T-helper 1 cell treated with Interleukin-12 subunit alpha and Interleukin-12 subunit beta and Interleukin-4 antibody, amounts not matched to agents 30 ng/mL and 1 ng/mL, for 36 hours (primary cell): ENCODE measurements at regions not wholly inside any gene's neighbourhood (a gene's known extent, or its start where the extent isn't known, plus 50 kb on each side); places are given as distances from the start of the nearest gene placed in this dataset.
"Not testable (repeated sequence)": the region's sequence is repeated elsewhere in the genome, so short reads cannot be mapped to it uniquely, and the experiment has no call there.

Experiments
- intact Hi-C: fragments of 100-400 bp; cut with micrococcal nuclease; formaldehyde crosslinking; loops from one replicate; pipeline ENCODE4 v1.15.1; 2024

DNA sequence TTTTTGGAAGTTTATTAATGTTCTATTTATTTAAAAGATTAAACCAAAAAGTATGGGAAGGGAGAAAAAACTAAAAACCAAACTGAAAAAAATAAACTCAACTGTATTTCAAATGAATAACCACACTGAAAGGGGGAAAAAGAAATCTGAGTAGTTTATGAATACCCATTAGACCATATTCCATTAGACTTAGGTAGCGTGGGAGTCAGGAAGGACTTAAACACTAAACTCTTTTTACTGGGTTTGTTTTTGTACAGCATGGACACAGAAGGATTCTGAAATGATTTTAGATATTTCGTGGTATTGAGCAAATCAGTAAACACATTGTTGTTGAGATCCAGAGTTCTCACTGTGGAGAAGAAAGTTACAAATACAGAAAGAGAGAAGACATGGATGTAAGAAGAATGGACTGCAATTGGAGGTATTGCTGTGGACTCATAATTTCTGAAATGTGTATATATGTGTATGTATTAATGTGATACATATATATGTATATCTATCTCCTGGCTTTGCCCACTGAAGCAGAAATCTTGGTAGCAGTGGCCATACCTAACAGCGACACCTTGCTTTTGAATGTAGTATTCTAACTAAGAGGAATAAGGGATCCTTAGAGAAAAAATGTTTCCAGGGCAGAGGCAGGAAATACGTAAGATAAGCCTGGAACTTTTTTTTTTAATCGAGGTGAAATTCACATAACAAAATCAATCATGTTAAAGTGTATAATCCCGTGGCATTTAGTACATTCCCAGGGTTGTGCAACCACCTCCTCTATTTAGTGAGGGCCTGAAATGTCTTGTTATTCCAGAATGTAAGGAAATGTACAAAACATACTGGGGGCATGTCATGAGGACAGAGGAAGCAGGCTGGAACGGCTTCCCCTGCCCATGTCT is 228.8 kb downstream of the SMARCA2 start:
- intact Hi-C loops, result loop anchor here (2.0 kb wide), 1 partner anchor 227 kb away; no protein-coding TSS in a partner anchor

DNA sequence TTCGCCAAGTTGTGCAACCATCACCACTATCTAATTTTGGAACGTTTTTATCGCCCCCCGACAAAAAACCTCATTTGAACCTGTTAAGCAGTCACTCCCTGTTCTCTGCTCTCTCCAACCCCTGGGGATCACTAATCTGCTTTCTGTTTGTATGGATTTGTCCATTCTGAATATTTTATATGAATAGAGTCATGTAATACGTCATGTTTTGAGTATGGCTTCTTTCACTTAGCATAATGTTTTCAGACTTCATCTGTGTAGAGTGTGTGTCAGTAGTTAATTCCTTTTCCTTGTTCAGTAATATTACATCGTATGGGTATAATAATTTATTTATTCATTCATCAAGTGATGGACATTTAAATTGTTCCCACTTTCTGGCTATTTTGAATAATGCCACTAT is 232.2 kb downstream of the SMARCA2 start:
- intact Hi-C loops, result no loop called here

DNA sequence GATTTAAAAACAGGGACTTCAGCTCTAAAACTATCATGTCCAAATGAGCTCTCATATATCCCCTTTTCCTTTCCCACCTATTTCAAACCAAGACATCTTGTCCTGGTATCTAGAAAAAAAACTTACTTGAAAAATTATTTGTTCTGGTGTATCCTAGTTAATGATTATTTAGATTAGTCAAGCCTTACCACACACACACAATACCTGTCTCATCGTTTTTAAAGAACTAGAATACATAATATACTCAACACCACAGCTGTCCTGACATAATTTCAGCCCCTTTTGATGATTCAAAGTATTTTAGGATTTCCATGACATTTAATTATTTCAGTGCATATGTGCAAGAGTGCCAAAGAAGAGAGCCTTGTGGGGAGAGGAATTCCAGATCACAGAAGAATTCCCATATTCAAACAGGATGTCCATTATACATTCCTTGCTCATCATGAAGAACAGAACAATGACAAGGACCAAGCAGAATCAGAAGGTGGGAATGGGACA is 233.7 kb downstream of the SMARCA2 start:
- intact Hi-C loops, result no loop called here

DNA sequence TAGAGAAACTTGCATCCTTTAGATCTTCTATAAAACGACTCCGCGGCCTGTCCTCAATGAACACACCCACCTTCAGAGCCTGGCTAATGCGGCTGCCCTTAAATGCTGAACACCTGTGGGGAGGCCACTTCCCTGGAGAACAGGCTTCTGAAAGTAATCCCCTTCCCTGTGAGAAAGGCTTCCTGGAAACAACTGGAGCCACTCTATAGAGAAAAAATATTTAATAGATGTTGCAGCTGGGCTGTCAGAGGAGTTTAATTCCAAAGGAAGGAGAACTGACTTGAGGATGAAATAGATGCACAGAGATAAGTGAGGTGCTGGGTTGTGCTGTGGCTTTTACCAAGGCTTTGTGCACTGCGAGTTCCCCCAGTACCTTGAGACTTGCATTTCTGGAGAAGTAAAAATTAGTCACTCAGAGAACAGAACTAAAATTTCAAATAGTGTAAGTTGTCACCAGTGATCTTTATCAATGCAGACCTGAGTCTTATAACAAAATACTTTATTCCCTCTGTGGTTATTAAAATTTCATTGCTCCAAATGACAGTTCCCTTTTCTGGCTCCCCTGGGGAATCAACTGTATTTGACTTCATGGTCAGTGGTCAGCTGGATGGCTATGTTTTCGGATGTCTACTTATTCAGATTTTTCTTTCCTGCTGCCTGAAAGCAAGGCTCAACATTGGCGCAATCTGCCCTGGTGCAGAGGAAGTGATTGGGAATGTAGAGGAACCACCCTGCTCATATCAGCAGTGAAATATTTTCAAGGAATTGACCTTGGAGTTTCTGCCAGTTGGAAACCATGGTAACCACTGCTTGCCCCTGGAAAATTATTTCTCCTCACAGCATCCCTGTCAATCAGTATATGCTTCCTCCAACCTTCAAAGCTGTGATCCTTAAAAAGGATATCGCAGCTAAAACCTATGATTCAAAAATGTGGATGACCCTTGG is 238.8 kb downstream of the SMARCA2 start:
- intact Hi-C loops, result no loop called here

DNA sequence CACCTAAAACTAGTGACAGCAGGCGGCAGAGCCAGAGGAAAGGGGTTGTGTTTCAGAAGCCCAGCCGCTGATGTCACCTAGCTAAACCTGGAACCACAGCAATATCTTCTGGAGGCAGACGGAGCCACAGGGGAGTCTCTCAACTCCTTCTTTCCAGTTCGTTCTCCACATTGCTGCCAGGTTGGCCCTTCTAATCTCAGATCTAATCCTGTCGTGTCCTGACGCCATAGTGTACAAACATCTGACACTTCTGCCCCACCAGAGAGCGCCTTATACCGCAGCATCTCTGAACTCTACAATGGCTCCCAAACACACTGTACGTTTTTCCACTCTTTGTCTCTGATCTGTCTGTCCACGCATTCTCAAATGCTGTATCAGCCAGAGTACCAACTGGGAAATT is 240.0 kb downstream of the SMARCA2 start:
- intact Hi-C loops, result no loop called here

DNA sequence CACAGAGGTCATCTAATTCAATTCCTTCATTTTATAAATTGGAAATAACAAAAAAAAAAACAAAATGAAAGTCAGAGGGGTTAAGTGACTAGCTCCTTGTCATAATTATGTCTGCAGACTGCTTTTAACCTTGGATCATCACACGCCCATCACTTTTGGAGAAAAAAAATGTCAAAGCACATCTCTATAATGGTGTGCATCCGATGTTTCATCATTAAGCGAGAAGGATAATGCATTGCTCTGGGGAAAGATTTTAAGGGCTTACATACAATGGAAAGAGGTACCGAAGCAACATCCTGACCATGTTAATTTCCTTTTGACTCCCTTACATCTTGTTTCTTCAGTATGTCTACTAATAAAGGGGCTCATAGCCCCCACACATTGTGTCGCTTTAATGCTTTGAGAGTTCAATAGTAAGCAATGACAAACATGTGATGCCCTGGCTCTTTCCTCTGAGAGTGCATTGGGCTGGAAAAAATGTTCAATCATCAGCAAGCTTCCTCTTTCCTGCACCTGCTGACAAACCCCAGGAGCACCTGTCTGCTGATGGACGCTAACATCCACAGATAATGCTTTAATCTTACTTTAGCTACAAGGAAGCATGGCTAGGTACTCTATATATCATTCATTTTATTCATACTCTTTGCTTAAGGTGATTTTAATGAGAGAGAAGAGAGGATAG is 242.2 kb downstream of the SMARCA2 start:
- intact Hi-C loops, result no loop called here

DNA sequence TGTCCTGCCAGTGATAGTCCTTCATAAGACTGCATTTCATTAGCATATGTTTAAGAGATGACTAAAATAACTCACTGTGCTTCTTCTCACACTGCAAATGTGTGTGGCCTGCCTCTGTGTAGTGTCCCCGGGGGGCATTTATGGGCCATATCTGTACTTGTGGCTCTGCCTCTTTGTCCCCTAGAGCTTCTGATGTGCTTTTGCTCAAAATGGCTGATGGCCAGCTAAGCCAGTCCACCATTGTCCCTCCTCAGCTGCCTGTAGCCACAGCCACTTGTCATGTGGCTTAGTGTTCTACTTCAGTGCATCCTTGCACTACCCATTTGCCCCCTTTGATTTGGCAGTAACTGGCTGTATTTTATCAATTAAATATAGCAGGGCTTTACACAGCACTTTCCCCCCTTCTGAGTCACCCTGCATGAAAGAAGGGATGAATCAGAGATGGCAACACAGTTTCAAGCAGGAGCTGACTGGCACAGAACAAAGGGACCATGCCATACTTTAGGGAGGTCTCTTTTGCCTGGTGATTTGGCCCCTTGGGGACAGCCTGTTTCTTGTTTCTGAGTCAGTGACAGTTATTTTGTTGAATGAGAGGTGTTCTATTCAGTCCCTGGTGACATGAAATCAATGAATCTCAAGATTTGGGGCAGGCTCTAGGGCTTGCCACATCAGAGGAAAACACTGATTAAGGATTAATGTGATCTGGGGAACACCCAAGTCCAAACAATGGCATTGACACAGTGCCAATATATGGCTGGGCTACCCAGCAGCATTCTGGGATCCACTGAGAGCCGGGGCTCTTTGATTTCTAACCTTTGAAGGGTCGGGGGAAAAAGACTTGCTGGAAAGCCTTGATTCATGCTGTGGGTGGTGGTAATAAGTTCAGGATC is 245.5 kb downstream of the SMARCA2 start:
- intact Hi-C loops, result no loop called here

DNA sequence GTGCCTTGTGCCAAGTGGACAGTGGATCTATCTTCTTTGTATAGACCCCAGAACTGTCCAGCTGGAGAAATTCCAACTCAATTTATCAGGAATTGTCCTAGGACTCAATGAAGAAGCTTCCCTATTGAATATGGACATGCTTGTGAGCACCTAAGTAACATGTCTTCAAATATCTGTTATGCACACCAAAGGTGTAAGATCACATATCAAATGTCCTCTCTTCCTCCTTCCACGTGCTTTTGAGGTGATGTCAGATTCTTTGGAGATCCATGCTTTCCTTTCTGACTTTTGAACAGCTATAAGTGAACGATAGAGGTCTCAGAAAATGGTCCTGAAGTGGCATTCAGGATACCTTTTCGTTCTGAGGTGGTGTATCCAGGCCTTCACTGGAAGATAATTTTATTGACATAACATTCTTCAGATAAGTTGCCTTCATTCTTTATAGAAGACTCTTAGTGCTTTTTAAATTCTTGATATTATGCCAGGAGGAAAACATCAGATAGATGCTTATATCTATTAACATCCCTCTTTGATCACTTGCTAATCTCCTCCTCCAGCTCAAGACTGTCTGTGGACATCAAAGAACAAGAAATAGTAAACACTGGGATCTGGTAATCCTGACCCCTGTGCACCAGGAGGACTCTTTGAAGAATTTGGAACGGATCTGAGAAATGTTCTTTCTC is 246.4 kb downstream of the SMARCA2 start:
- intact Hi-C loops, result no loop called here

DNA sequence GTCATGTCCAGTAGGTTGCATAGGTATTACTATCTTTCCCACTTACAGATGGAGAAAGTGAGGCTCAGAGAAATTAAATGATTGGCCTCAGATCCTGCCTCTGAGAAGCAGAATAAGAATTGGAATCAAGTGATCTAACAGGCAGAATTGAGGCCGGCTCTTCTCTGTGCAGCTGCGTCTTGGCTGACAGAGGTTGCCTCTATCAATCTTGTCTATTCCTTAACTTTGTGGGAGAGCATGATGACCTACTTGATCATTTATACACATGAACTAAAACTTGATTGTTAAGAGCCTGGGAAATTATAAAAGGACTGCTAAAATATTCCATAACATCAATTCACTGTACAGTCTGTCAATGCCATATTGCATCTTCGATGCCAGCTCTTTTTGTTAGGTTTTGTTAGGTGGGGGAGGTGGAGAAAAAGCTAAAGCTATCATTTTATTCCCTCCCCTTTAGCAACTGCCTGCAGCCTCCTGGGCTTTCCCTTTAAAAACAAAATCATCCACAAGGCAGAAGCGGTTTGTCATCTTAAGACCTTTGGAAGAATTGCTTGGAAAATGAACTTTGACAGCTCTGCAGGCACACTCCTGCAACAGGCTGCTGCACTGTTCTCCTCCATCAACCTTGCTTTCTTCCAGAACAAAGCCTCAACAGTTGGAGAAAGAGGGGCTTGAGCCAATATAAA is 247.4 kb downstream of the SMARCA2 start:
- intact Hi-C loops, result no loop called here

DNA sequence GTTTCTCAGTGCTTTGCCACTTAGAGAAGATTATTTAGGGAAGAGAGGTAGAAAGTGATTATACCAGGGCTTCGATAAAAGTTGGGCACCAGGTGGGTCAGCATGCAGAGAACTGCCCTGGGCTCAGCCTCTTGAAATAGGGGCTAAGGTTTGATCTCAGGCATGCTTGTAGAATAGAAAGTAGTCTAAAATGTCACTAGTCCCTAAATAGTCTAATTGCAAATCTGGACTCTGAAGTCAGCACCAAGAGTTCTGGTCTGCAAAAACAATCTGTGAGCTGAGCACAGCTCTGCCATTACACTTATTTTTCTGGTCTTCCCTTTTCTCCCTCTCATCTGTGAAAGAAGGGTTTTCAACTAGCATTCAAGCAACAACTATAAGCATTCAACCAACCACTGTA is 248.0 kb downstream of the SMARCA2 start:
- intact Hi-C loops, result no loop called here

DNA sequence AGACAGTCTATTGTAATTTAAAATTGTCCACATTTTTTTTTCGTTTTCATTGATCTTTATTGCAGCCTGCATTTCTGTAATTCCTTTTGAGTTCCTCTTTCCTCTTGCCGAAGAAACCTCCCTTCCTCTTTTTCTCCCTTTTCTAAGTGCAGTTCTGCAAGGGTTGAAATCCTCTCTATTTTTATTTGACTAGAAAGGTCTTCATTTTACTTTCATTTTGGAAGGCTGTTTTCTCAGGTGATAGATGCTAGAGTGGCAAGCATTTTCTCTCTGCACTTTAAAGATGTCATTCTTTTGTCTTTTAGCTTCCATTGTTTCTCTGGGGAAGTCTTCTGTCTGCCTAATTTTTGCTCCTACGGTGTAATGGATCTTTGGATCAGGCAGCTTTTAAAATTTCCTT is 248.5 kb downstream of the SMARCA2 start:
- intact Hi-C loops, result no loop called here

DNA sequence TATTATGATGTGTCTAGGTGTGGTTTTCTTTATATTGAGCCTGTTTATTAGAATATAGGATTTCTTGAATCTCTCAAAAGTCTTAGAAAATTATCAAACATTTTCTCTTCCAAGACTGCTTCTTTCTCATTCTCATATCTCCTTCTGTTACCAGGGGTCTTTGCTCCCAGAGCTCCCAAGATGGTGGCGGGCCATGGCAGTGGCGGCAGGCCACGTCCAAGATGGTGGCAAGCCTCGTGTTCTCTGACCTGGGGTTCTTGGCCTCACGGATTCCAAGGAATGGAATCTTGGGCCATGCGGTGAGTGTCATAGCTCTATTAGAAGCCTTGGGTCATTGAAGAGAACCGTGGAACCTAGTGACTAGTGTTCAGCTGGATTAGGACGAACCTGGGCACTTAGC is 248.9 kb downstream of the SMARCA2 start:
- intact Hi-C loops, result no loop called here

DNA sequence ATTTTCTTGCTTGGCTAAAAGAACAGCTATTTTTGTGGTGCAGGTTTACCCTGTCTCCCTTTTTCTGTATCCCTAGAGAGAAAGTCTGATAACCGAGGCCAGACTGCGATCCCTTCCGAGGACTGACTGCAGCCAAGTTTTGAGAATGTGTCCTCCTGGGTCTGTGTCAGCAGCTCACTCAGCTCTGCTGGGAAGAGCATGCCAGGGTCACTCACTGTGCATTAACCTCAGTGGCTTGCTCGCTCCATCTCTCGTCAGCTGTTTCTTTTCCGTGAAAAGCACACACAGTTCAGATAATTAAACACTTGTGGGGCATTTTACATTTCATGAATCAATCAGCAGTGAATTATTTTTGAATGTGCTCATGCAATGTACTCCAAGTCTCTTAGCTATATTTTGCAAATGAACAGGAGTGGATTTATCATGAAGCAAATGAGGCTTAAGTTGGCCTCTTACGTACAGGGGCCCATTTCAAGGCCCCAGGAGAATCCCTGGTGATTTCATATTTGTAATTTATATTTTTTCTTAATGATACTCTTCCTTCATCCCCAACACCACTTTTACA is 252.1 kb downstream of the SMARCA2 start:
- intact Hi-C loops, result no loop called here

DNA sequence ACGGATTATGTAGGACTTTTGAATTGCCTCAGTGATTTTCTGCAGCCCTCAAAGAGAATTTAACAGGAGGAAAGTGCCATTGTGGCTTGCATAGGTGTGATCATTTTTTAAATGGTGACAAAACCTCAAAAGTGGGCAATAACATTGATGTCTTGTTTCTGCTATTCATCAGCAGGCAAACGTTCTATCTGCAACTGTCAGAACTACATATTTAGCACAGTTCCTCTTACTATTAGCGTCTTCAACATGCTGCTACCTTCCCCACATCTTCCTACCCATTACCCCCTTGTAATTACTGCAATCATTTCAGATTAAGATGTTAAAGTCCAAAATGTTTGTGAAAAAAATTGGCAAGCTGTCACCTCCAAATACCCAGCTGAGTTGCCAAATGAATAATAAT is 254.6 kb downstream of the SMARCA2 start:
- intact Hi-C loops, result no loop called here

DNA sequence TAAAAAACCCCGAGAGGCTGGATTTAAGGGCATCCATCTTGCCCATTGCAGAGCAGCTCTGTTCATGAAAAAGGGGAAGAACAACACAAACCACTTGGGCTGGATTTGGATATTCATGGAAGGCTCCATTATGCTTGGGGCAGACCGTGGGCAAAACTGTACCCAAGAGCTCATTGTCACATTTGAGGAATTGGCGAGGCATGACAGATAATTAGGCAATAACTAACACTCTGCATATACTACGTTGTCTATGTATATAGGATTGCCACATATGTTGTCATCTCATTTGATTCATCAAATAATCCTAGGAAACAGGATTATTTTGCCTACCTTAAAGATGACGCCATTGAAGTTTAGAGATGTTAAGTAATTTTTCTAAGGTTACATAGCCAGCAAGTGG is 255.4 kb downstream of the SMARCA2 start:
- intact Hi-C loops, result no loop called here

DNA sequence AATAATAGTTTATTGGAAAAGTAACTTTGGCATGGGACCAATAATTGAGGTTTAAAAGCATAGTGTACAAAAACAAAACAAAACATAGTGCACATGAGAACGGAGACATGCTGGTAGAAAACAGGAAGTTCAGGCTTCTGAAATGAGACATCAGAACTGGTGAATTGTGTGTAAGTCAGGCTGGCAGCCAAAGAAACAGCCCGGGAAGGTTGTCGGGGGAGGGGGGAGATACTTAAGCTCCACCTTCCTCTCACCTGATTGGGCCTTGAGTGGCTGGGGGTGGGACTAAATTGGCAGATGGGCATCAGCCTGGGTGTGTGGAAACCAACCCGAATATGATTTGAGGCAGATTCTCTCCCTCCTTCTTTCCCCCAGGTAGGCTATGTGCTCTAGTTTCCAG is 256.3 kb downstream of the SMARCA2 start:
- intact Hi-C loops, result no loop called here

DNA sequence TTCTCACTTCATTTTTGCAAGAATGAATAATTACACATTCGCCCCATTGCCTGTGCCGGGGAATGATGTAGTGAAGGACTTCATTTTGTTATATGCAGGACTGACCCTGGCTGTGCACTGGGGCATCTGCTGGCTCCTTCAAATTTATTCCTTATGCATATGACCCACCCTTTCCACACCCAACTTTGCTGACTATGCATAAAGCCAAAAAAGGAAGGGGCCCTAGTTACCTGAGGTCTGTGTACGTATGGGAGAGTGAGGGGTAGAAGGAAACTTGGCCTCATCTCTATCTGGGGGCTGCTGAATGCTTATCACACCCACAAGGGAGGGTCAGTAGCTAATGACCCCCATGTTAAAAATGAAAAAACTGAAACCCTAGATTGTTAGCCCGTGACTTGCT is 259.6 kb downstream of the SMARCA2 start:
- intact Hi-C loops, result no loop called here

DNA sequence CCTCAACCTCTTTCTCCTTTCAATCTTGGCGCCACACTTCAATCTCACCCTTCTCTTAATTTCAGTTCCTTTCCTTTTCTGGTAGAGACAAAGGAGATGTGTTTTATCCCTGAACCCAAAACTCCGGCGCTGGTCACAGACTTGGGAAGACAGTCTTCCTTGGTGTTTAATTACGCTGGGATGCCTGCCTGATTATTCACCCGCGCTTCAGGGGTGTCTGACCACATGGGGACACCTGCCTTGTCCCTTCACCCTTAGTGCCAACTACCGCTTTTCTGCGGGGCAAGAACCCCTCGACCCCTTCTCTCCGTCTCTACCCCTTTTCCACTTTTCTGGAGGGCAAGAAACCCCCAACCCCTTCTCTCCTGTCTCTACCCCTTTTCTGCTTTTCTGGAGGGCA is 261.1 kb downstream of the SMARCA2 start:
- intact Hi-C loops, result no loop called here

DNA sequence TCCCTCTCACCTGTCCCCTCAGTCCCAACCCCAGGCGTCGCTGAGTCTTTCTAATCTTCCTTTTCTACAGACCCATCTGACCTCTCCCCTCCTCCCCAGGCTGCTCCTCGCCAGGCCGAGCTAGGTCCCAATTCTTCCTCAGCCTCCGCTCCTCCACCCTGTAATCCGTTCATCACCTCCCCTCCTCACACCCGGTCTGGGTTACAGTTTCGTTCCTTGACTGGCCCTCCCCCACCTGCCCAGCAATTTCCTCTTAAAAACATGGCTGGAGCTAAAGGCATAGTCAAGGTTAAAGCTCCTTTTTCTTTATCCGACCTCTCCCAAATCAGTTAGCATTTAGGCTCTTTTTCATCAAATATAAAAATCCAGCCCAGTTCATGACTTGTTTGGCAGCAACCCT is 262.0 kb downstream of the SMARCA2 start:
- intact Hi-C loops, result not testable (repeated sequence)
